ENCODE measurements at regions not wholly inside any gene's neighbourhood (a gene's known extent, or its start where the extent isn't known, plus 50 kb on each side); places are given as distances from the start of the nearest gene placed in this dataset.

GRCh38 chr7:57220746-57221145 is 88.5 kb upstream of the ZNF479 start:
- TF ChIP-seq CTCF (IDR thresholded peaks at IDR 0.05) (no peak), EZH2 (IDR thresholded peaks at IDR 0.05; ENCODE audit: borderline replicate concordance, insufficient read depth, low read depth, low read length, poor library complexity, severe bottlenecking) (no peak)
